ENCODE measurements at regions not wholly inside any gene's neighbourhood (a gene's known extent, or its start where the extent isn't known, plus 50 kb on each side); places are given as distances from the start of the nearest gene placed in this dataset.

- Histone ChIP-seq H3K9me3 (ENCODE audit: control insufficient read depth, insufficient read depth, low read length) (no peaks in the 10 kb centered on the region), H3K27me3 (ENCODE audit: control insufficient read depth, insufficient read depth, low read length) (no peaks in the 10 kb centered on the region), H3K4me3 (ENCODE audit: low read depth, low read length) (no peak overlapping the region), H3K27ac (ENCODE audit: low read depth, low read length) (no peak overlapping the region)
- CTCF ChIA-PET = no interaction called here
- POLR2A ChIA-PET = no interaction called here
- TF ChIP-seq CTCF (IDR thresholded peaks at IDR 0.05; ENCODE audit: low read depth, low read length) = no peak
- DNase-seq (ENCODE audit: low read depth, low spot score) = no peak
These were observed 451.4 kb upstream of the DAB2 start for GRCh38 chr5:39876146-39876545.

- ChIA-PET POLR2A (no interaction called here), CTCF (no interaction called here)
- no peak for DNase-seq (ENCODE audit: low read depth, low spot score)
- no peaks in the 10 kb centered on the region for H3K27me3 ChIP-seq (ENCODE audit: control insufficient read depth, insufficient read depth, low read length)
- no peak overlapping the region for H3K27ac ChIP-seq (ENCODE audit: low read depth, low read length)
- no peaks in the 10 kb centered on the region for H3K9me3 ChIP-seq (ENCODE audit: control insufficient read depth, insufficient read depth, low read length)
- H3K4me3 ChIP-seq (ENCODE audit: low read depth, low read length) = no peak overlapping the region
- TF ChIP-seq CTCF (IDR thresholded peaks at IDR 0.05; ENCODE audit: low read depth, low read length) = no peak
These were observed 445.4 kb upstream of the DAB2 start for GRCh38 chr5:39870137-39870536.

- no peaks in the 10 kb centered on the region for H3K27me3 ChIP-seq (ENCODE audit: control insufficient read depth, insufficient read depth, low read length)
- POLR2A ChIA-PET = no interaction called here
- H3K9me3 ChIP-seq (ENCODE audit: control insufficient read depth, insufficient read depth, low read length) = no peaks in the 10 kb centered on the region
- no peak overlapping the region for H3K27ac ChIP-seq (ENCODE audit: low read depth, low read length)
- CTCF ChIA-PET = no interaction called here
- TF ChIP-seq CTCF (IDR thresholded peaks at IDR 0.05; ENCODE audit: low read depth, low read length) = no peak
- DNase-seq (ENCODE audit: low read depth, low spot score) = no peak
- no peak overlapping the region for H3K4me3 ChIP-seq (ENCODE audit: low read depth, low read length)
These were observed 444.6 kb upstream of the DAB2 start for GRCh38 chr5:39869396-39869795.

- H3K9me3 ChIP-seq (ENCODE audit: control insufficient read depth, insufficient read depth, low read length) = no peaks in the 10 kb centered on the region
- no peaks in the 10 kb centered on the region for H3K27me3 ChIP-seq (ENCODE audit: control insufficient read depth, insufficient read depth, low read length)
- ChIA-PET CTCF (no interaction called here), POLR2A (no interaction called here)
- DNase-seq (ENCODE audit: low read depth, low spot score) = no peak
- no peak overlapping the region for H3K4me3 ChIP-seq (ENCODE audit: low read depth, low read length)
- TF ChIP-seq CTCF (IDR thresholded peaks at IDR 0.05; ENCODE audit: low read depth, low read length) = no peak
- H3K27ac ChIP-seq (ENCODE audit: low read depth, low read length) = no peak overlapping the region
These were observed 443.1 kb upstream of the DAB2 start for GRCh38 chr5:39867923-39868322.

GRCh38 chr5:39863926-39864552 is 439.3 kb upstream of the DAB2 start:
- no peak for DNase-seq (ENCODE audit: low read depth, low spot score)
- Histone ChIP-seq H3K4me3 (ENCODE audit: low read depth, low read length) (no peak overlapping the region), H3K9me3 (ENCODE audit: control insufficient read depth, insufficient read depth, low read length) (no peaks in the 10 kb centered on the region), H3K27ac (ENCODE audit: low read depth, low read length) (no peak overlapping the region), H3K27me3 (ENCODE audit: control insufficient read depth, insufficient read depth, low read length) (no peaks in the 10 kb centered on the region)
- ChIA-PET POLR2A (no interaction called here), CTCF (no interaction called here)
- no peak for TF ChIP-seq CTCF (IDR thresholded peaks at IDR 0.05; ENCODE audit: low read depth, low read length)

Data from AG04450 (cell line).